Retinal pigment epithelial cell (primary cell): ENCODE measurements at regions not wholly inside any gene's neighbourhood (a gene's known extent, or its start where the extent isn't known, plus 50 kb on each side); places are given as distances from the start of the nearest gene placed in this dataset.

ENCODE experiments used
- DNase-seq: peaks from one replicate; pipeline ENCODE4 v3.0.0-alpha.2; 2010; ENCODE audit warnings: low read depth
- H3K4me3 ChIP-seq: 2 replicates; pipeline ENCODE4 v1.5.1; 2011; ENCODE audit warnings: mild to moderate bottlenecking, low read length, control low read depth, moderate library complexity
- TF ChIP-seq, protein P1 (sequence below): conservative IDR thresholded peaks from 2 replicates; pipeline ENCODE4 v1.5.1; 2011; ENCODE audit warnings: low read depth, low read length, control low read depth, inconsistent platforms

DNA sequence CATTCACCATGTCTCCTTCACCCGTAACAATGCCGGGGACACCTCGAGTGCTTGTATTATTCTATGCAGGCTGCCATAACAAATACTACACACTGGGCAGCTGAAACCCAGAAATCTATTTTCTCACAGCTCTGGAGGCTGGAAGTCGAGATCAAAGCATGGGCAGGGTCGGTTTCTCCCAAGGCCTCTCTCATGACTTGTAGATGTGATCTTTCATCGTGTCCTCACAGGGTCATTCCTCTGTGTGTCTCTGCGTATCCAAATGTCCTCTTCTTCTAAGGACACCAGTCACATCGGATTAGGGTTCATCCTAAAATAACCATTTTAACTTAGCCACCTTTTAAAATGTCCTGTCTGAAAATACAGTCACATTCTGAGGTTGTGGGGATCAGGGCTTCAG is 303.5 kb downstream of the KLF6 start:
- no peak for DNase-seq
- TF ChIP-seq, protein P1, sequence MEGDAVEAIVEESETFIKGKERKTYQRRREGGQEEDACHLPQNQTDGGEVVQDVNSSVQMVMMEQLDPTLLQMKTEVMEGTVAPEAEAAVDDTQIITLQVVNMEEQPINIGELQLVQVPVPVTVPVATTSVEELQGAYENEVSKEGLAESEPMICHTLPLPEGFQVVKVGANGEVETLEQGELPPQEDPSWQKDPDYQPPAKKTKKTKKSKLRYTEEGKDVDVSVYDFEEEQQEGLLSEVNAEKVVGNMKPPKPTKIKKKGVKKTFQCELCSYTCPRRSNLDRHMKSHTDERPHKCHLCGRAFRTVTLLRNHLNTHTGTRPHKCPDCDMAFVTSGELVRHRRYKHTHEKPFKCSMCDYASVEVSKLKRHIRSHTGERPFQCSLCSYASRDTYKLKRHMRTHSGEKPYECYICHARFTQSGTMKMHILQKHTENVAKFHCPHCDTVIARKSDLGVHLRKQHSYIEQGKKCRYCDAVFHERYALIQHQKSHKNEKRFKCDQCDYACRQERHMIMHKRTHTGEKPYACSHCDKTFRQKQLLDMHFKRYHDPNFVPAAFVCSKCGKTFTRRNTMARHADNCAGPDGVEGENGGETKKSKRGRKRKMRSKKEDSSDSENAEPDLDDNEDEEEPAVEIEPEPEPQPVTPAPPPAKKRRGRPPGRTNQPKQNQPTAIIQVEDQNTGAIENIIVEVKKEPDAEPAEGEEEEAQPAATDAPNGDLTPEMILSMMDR: no peak
- no peak overlapping the region for H3K4me3 ChIP-seq

DNA sequence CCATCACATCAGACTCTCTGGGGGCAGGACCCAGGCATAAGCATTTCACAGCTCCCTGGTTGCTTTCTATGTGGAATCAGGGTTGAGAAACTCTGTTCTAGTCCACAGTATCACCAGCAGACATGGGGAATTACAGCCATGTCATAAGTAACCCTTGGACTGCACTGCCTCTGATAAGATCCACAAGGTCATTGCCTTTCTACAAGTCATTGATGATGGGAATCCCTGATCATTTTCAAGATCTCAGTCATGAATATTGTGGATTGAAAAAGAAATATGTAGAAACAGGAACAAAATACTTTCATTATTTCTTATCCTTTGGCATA is 304.1 kb downstream of the KLF6 start:
- DNase-seq: no peak
- TF ChIP-seq, protein P1: no peak
- H3K4me3 ChIP-seq: no peak overlapping the region

DNA sequence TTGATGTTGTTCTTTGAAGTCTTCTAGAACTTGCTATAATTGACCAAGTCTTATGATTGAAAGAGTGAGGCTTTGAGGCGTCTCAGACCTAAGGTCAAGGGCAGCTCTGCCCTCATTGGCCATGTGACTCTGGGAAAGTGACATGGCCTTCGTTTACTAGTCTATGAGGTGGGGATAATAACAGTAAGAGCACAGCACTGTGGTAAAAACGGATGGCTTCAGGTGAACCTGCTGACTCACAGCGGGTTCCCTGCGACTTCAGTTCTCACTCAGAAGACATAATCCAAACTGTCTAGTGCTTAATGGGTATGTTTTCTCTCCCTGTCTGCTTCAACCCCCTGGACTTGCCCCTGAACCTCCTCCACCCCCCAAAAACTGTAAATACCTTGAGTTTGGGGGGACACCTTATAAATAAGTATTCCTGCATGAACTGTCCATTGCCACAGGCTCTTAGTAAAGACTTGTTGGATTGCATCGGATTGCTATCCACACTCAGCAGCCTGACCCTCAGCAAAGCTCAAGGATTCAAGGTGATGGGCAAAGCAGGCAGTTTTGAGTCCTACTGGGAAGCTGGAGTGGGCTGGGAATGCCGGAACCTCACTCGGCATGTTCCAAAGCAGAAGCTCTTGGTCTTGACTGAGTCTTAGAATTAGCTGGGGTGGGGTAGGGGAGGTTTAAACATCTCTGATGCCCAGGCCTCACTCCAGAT is 304.6 kb downstream of the KLF6 start:
- TF ChIP-seq, protein P1: no peak
- H3K4me3 ChIP-seq: no peak overlapping the region
- DNase-seq: no peak

DNA sequence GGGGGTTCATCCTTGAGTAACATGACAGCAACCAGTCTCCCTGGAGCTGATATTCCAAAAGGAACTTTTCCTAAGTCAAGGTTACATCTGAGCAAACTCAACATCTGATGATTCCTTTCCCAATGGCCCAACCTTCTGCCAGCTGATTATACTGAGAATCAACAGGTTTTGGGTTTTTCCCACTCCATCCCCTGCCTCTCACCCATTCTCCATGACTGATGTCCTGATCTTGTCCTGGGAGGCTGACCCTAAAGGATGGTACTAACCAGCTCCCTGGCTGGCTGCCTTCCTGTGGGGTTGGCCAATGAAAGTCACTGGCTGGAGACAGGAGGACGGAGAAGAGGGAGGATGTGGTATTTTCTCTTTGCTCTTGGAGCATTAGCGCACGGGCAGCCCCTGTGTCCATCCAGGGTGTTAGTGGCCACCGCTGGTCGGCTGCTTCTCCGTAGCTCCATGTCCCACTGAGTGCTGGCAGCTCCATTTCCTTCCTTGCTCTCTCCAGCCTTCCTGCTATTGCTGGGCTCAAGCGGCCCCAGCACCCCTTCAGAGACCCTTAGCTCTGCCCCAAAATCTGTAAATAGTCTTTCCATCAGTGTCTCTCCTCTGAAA is 306.2 kb upstream of the PITRM1 start:
- no peak overlapping the region for H3K4me3 ChIP-seq
- no peak for DNase-seq
- TF ChIP-seq, protein P1: no peak

DNA sequence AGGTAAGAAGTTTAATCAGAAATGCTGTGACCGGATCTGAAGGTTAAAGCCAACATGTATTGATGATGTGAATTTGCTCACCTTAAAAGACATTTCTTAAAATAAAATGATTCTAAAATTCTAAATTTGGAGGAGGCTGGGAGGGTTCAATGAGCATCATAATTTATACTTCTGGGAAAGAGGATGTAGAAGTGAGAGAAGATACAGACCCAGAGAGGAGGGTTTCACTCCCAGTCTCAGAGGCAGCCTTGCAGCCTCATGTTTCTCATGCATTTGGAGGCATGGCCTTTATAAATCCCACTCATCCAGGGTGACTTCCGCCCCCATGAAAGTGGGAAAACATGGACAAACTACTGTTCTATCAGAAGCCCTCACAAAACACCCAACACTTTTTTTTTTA is 305.6 kb upstream of the PITRM1 start:
- DNase-seq: no peak
- no peak overlapping the region for H3K4me3 ChIP-seq
- TF ChIP-seq, protein P1: no peak

DNA sequence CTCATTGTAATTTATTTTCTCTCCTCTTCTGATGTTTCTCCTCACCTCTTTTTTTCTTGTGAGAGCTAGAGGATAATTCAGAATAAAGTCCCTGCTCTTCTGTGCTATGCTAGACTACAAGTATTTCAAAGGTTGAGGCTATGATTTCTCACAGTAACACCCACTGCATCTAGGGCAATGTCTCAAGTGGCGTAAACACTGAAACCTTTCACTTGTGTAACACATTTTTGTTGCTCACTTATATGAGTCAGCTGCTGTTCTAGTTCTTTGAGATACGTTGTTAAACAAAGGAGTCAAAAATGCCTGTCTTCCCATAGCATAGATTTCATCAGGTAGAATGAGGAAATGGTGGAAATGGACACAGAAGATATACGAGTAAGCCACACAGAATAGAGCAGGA is 305.1 kb upstream of the PITRM1 start:
- no peak overlapping the region for H3K4me3 ChIP-seq
- DNase-seq: no peak
- TF ChIP-seq, protein P1: no peak
